GM21825 (cell line): ENCODE measurements at regions not wholly inside any gene's neighbourhood (a gene's known extent, or its start where the extent isn't known, plus 50 kb on each side); places are given as distances from the start of the nearest gene placed in this dataset.
A peak's percentile ranks its signal among the peaks of the same experiment; 100 is the strongest.
"Not testable (repeated sequence)": the region's sequence is repeated elsewhere in the genome, so short reads cannot be mapped to it uniquely, and the experiment has no call there.

ENCODE experiments used
- ATAC-seq: cut with Tn5 transposase; IDR thresholded peaks from one replicate; pipeline ENCODE4 v1.9.1; 2021; ENCODE audit warnings: mild to moderate bottlenecking, moderate library complexity; ENCODE audit not compliant: unreplicated experiment

- no peak for ATAC-seq
Observed at GRCh38 chr6:155894262-155894661, 438.6 kb upstream of the NOX3 start.

- ATAC-seq = no peak
Observed at GRCh38 chr6:155890409-155890808, 434.8 kb upstream of the NOX3 start.

- ATAC-seq = no peak
Observed at GRCh38 chr6:155889410-155889809, 433.8 kb upstream of the NOX3 start.

GRCh38 chr6:155887421-155887820, 431.8 kb upstream of the NOX3 start:
- ATAC-seq = no peak

- ATAC-seq = no peak
Observed at GRCh38 chr6:155883741-155884140, 428.1 kb upstream of the NOX3 start.

- ATAC-seq = no peak
Observed at GRCh38 chr6:155883334-155883731, 427.7 kb upstream of the NOX3 start.

- peak; percentile 89 for ATAC-seq
Observed at GRCh38 chr6:155882527-155883333, 427.1 kb upstream of the NOX3 start.

- peak; percentile 39 for ATAC-seq
Observed at GRCh38 chr6:155881826-155882526, 426.3 kb upstream of the NOX3 start.

GRCh38 chr6:155880900-155881299, 425.3 kb upstream of the NOX3 start:
- ATAC-seq = no peak

GRCh38 chr6:155872961-155873360, 417.3 kb upstream of the NOX3 start:
- no peak for ATAC-seq

- ATAC-seq = no peak
Observed at GRCh38 chr6:155867682-155868081, 412.0 kb upstream of the NOX3 start.

- ATAC-seq = not testable (repeated sequence)
Observed at GRCh38 chr6:155866676-155867390, 411.2 kb upstream of the NOX3 start.

GRCh38 chr6:155861821-155862220, 406.2 kb upstream of the NOX3 start:
- ATAC-seq = no peak

GRCh38 chr6:155858906-155859305, 403.3 kb upstream of the NOX3 start:
- not testable (repeated sequence) for ATAC-seq

GRCh38 chr6:155854787-155855186, 399.1 kb upstream of the NOX3 start:
- no peak for ATAC-seq

GRCh38 chr6:155853011-155853410, 397.4 kb upstream of the NOX3 start:
- no peak for ATAC-seq

- no peak for ATAC-seq
Observed at GRCh38 chr6:155850408-155850841, 394.8 kb upstream of the NOX3 start.

GRCh38 chr6:155847711-155848110, 392.1 kb upstream of the NOX3 start:
- ATAC-seq = no peak

- no peak for ATAC-seq
Observed at GRCh38 chr6:155837474-155837873, 381.8 kb upstream of the NOX3 start.

GRCh38 chr6:155832596-155832995, 377.0 kb upstream of the NOX3 start:
- ATAC-seq = no peak

- no peak for ATAC-seq
Observed at GRCh38 chr6:155830531-155830930, 374.9 kb upstream of the NOX3 start.

- ATAC-seq = no peak
Observed at GRCh38 chr6:155829646-155830045, 374.0 kb upstream of the NOX3 start.
